GM23338 (cell line): ENCODE measurements at regions not wholly inside any gene's neighbourhood (a gene's known extent, or its start where the extent isn't known, plus 50 kb on each side); places are given as distances from the start of the nearest gene placed in this dataset.
"Not testable (repeated sequence)": the region's sequence is repeated elsewhere in the genome, so short reads cannot be mapped to it uniquely, and the experiment has no call there.

Experiments
- ATAC-seq: fragments of 200-7000 bp; cut with Tn5 transposase; 3 replicates; pipeline ENCODE4 v1.9.1; 2020
- DNase-seq: peaks from one replicate; pipeline ENCODE4 v3.0.0-alpha.2; 2015; ENCODE audit warnings: low spot score
- H2AFZ ChIP-seq: fragments of 200-600 bp; sonication (generic); 2 replicates; pipeline ENCODE4 v1.8.0; 2016; ENCODE audit warnings: antibody characterized with exemption, mild to moderate bottlenecking, moderate library complexity
- H3F3A ChIP-seq: fragments of 200-600 bp; sonication (generic); replicated peaks from 2 replicates; pipeline ENCODE4 v1.8.0; 2017; ENCODE audit warnings: antibody characterized with exemption, mixed run types, low read depth
- H3K27ac ChIP-seq: fragments of 200-600 bp; sonication (generic); 2 replicates; pipeline ENCODE4 v1.6.1; 2016; ENCODE audit warnings: low read depth
- H3K27me3 ChIP-seq: fragments of 200-600 bp; sonication (generic); 2 replicates; pipeline ENCODE4 v1.8.0; 2016; ENCODE audit warnings: mild to moderate bottlenecking, mixed run types, moderate library complexity; ENCODE audit not compliant: insufficient read depth
- H3K36me3 ChIP-seq: fragments of 200-600 bp; sonication (generic); 2 replicates; pipeline ENCODE4 v1.8.0; 2016; ENCODE audit warnings: mild to moderate bottlenecking; ENCODE audit not compliant: insufficient read depth
- H3K4me1 ChIP-seq: fragments of 200-600 bp; sonication (generic); 2 replicates; pipeline ENCODE4 v1.8.0; 2016; ENCODE audit warnings: mild to moderate bottlenecking, moderate library complexity; ENCODE audit not compliant: insufficient read depth
- H3K4me2 ChIP-seq: fragments of 200-600 bp; sonication (generic); 2 replicates; pipeline ENCODE4 v1.7.1; 2017; ENCODE audit warnings: mixed run types
- H3K4me3 ChIP-seq: fragments of 200-600 bp; sonication (generic); 2 replicates; pipeline ENCODE4 v1.6.1; 2016; ENCODE audit warnings: mixed run types
- H3K79me2 ChIP-seq: fragments of 200-600 bp; sonication (generic); replicated peaks from 2 replicates; pipeline ENCODE4 v1.8.0; 2017; ENCODE audit warnings: mild to moderate bottlenecking; ENCODE audit not compliant: insufficient read depth
- H3K9me2 ChIP-seq: fragments of 200-600 bp; sonication (generic); 2 replicates; pipeline ENCODE4 v1.8.0; 2017; ENCODE audit not compliant: insufficient read depth
- H4K20me1 ChIP-seq: fragments of 200-600 bp; sonication (generic); replicated peaks from 2 replicates; pipeline ENCODE4 v1.8.0; 2017; ENCODE audit warnings: mild to moderate bottlenecking; ENCODE audit not compliant: insufficient read depth
- H3K27ac Mint-ChIP-seq: 2 replicates; pipeline ENCODE4 v1.8.0; 2020; ENCODE audit warnings: inconsistent platforms, mild to moderate bottlenecking, moderate library complexity, mixed read lengths
- H3K27me3 Mint-ChIP-seq: 3 replicates; pipeline ENCODE4 v1.8.0; 2022; ENCODE audit warnings: low read depth, mild to moderate bottlenecking, moderate library complexity, mixed read lengths, inconsistent platforms; ENCODE audit not compliant: insufficient read depth, poor library complexity
- H3K36me3 Mint-ChIP-seq: 3 replicates; pipeline ENCODE4 v1.8.0; 2021; ENCODE audit warnings: low read depth, mild to moderate bottlenecking, inconsistent platforms, moderate library complexity, mixed read lengths
- H3K4me1 Mint-ChIP-seq: 3 replicates; pipeline ENCODE4 v1.8.0; 2020; ENCODE audit warnings: mild to moderate bottlenecking, inconsistent platforms, mixed read lengths
- H3K4me3 Mint-ChIP-seq: 3 replicates; pipeline ENCODE4 v1.8.0; 2021; ENCODE audit warnings: moderate library complexity, mild to moderate bottlenecking, inconsistent platforms, mixed read lengths
- H3K9me3 Mint-ChIP-seq: 3 replicates; pipeline ENCODE4 v1.8.0; 2020; ENCODE audit warnings: moderate library complexity, mild to moderate bottlenecking, inconsistent platforms, mixed read lengths
- CREB1 ChIP-seq: fragments of 250-450 bp; sonication (Bioruptor Pico); IDR thresholded peaks from 2 replicates; pipeline ENCODE4 v1.5.0; 2020; ENCODE audit warnings: low read depth, mild to moderate bottlenecking, moderate library complexity
- ETS1 ChIP-seq: IDR thresholded peaks from 2 replicates; pipeline ENCODE4 v1.6.1; 2016; ENCODE audit warnings: antibody characterized with exemption
- EZH2 ChIP-seq: fragments of 200-600 bp; sonication (generic); IDR thresholded peaks from one replicate; pipeline ENCODE4 v1.8.0; 2017; ENCODE audit warnings: antibody characterized with exemption, mild to moderate bottlenecking, low read depth; ENCODE audit not compliant: unreplicated experiment
- EZH2phosphoT487 ChIP-seq: fragments of 200-600 bp; sonication (generic); IDR thresholded peaks from one replicate; pipeline ENCODE4 v1.8.1; 2018; ENCODE audit warnings: antibody characterized with exemption; ENCODE audit not compliant: unreplicated experiment
- JUNB ChIP-seq: IDR thresholded peaks from one replicate; pipeline ENCODE4 v1.6.1; 2016; ENCODE audit warnings: antibody characterized with exemption; ENCODE audit not compliant: unreplicated experiment
- NANOG ChIP-seq: IDR thresholded peaks from 2 replicates; pipeline ENCODE4 v1.6.1; 2016; ENCODE audit warnings: antibody characterized with exemption, borderline replicate concordance
- POLR2AphosphoS5 ChIP-seq: IDR thresholded peaks from 2 replicates; pipeline ENCODE4 v1.6.1; 2016; ENCODE audit warnings: antibody characterized with exemption, low read depth
- REST ChIP-seq: IDR thresholded peaks from one replicate; pipeline ENCODE4 v1.6.1; 2018; ENCODE audit warnings: antibody characterized with exemption; ENCODE audit not compliant: unreplicated experiment
- STAT1 ChIP-seq: IDR thresholded peaks from one replicate; pipeline ENCODE4 v1.6.1; 2016; ENCODE audit warnings: antibody characterized with exemption; ENCODE audit not compliant: unreplicated experiment
- ZNF114 ChIP-seq: fragments of 250-450 bp; sonication (Bioruptor Pico); IDR thresholded peaks from 2 replicates; pipeline ENCODE4 v1.5.0; 2020; ENCODE audit warnings: mild to moderate bottlenecking, moderate library complexity
- ZNF331 ChIP-seq: fragments of 250-450 bp; sonication (Bioruptor Pico); IDR thresholded peaks from 2 replicates; pipeline ENCODE4 v1.5.0; 2020; ENCODE audit warnings: low read depth, mild to moderate bottlenecking, moderate library complexity
- ZNF462 ChIP-seq: fragments of 250-450 bp; sonication (Bioruptor Pico); IDR thresholded peaks from 2 replicates; pipeline ENCODE4 v1.5.0; 2020; ENCODE audit warnings: mild to moderate bottlenecking, moderate library complexity

GRCh38 chr17:77342656-77342990, 201.9 kb downstream of the SEC14L1 start:
- H3K4me3 Mint-ChIP-seq, H3K36me3 ChIP-seq, H4K20me1 ChIP-seq, H3K27me3 Mint-ChIP-seq, H3K4me3 ChIP-seq, H3K27ac Mint-ChIP-seq, H3K9me3 Mint-ChIP-seq, H3K4me2 ChIP-seq, H3K9me2 ChIP-seq, ATAC-seq, H3K4me1 Mint-ChIP-seq, H3F3A ChIP-seq, DNase-seq, H2AFZ ChIP-seq, H3K4me1 ChIP-seq, H3K27ac ChIP-seq, H3K79me2 ChIP-seq, H3K27me3 ChIP-seq: not testable (repeated sequence)
- H3K36me3 Mint-ChIP-seq: peaks cover 12% of the 10 kb centered on the region

- peaks cover 12% of the 10 kb centered on the region for H3K36me3 Mint-ChIP-seq
- no peaks in the 10 kb centered on the region for H3K27me3 ChIP-seq
- no peak overlapping the region for H3K27ac Mint-ChIP-seq
- no peaks in the 10 kb centered on the region for H3K9me2 ChIP-seq
- no peaks in the 10 kb centered on the region for H3K27me3 Mint-ChIP-seq
- DNase-seq (no peak), ATAC-seq (no peak)
- no peaks in the 10 kb centered on the region; the same call in 1 of the 2 replicates for H3K79me2 ChIP-seq
- TF ChIP-seq REST: no peak
- TF ChIP-seq CREB1 (CRISPR knock-in tag): no peak
- no peak for TF ChIP-seq ZNF462
- TF ChIP-seq EZH2: no peak
- TF ChIP-seq JUNB: no peak
- TF ChIP-seq EZH2phosphoT487: no peak
- TF ChIP-seq ZNF114 (CRISPR knock-in tag): no peak
- no peak for TF ChIP-seq ZNF331 (CRISPR knock-in tag)
- no peak for TF ChIP-seq ETS1
- no peak for TF ChIP-seq NANOG
- TF ChIP-seq POLR2AphosphoS5: no peak
- TF ChIP-seq STAT1: no peak
- no peak overlapping the region for H3K27ac ChIP-seq
- H3K4me2 ChIP-seq: no peak overlapping the region
- H3K4me1 ChIP-seq: no peaks in the 10 kb centered on the region
- H3K36me3 ChIP-seq: 0 out of 2 replicates have a peak, but pooled peaks cover 2% of the 10 kb centered on the region
- H3F3A ChIP-seq: no peaks in the 10 kb centered on the region
- H4K20me1 ChIP-seq: no peaks in the 10 kb centered on the region; the same call in 1 of the 2 replicates
- H2AFZ ChIP-seq: no peak overlapping the region
- no peak overlapping the region for H3K4me3 Mint-ChIP-seq
- peaks cover 7% of the 10 kb centered on the region; the same call in 2 of the 3 replicates for H3K9me3 Mint-ChIP-seq
- H3K4me3 ChIP-seq: no peak overlapping the region
- H3K4me1 Mint-ChIP-seq: no peaks in the 10 kb centered on the region
Observed at GRCh38 chr17:77343031-77343800, 202.4 kb downstream of the SEC14L1 start.
